ENCODE measurements at regions not wholly inside any gene's neighbourhood (a gene's known extent, or its start where the extent isn't known, plus 50 kb on each side); places are given as distances from the start of the nearest gene placed in this dataset.

- Histone ChIP-seq H3K9ac (replicated peaks in 1 of 4; ENCODE audit: extremely low read depth in 1 of 4, low read depth in 3 of 4, low read length in 3 of 4) (no peak overlapping the region), H3K27me3 (replicated peaks in 1 of 4; ENCODE audit: control insufficient read depth in 3 of 4, extremely low read depth in 1 of 4, insufficient read depth in 3 of 4, low read length in 3 of 4) (no peaks in the 10 kb centered on the region), H2AFZ (ENCODE audit: low read length) (no peak overlapping the region), H2BK12ac (ENCODE audit: low read depth, low read length) (no peak overlapping the region), H3K4me1 (replicated peaks in 1 of 4; ENCODE audit: control insufficient read depth in 3 of 4, insufficient read depth in 4 of 4, low read length in 3 of 4) (no peaks in the 10 kb centered on the region), H3K56ac (replicated peaks; ENCODE audit: insufficient read length, low read depth, low read length) (no peak overlapping the region), H4K20me1 (replicated peaks in 1 of 2; ENCODE audit: control insufficient read depth in 1 of 2, insufficient read depth in 2 of 2, low read length in 2 of 2) (no peaks in the 10 kb centered on the region), H3K4me2 (ENCODE audit: insufficient read depth in 1 of 2, low read depth in 2 of 2, low read length in 2 of 2) (no peak overlapping the region), H2BK15ac (ENCODE audit: low read length) (no peak overlapping the region), H3K9me3 (ENCODE audit: insufficient read depth in 2 of 2, low read depth in 1 of 2, low read length in 1 of 2) (no peaks in the 10 kb centered on the region; a peak in 1 of 4 replicates), H3K27ac (ENCODE audit: low read depth, low read length) (no peak overlapping the region), H2AK5ac (ENCODE audit: low read depth, low read length) (no peak overlapping the region), H3K79me1 (ENCODE audit: low read depth, low read length) (no peaks in the 10 kb centered on the region), H3K36me3 (ENCODE audit: control insufficient read depth in 2 of 4, insufficient read depth in 4 of 4, low read length in 3 of 4) (no peaks in the 10 kb centered on the region), H3K14ac (ENCODE audit: insufficient read length) (no peak overlapping the region), H3K4me3 (ENCODE audit: extremely low read depth in 1 of 4, insufficient read depth in 2 of 4, low read depth in 3 of 4, low read length in 4 of 4) (no peak overlapping the region), H2BK5ac (ENCODE audit: low read depth, low read length) (no peak overlapping the region), H3K79me2 (ENCODE audit: control insufficient read depth in 1 of 2, insufficient read depth in 2 of 2, low read length in 2 of 2) (no peaks in the 10 kb centered on the region), H4K91ac (replicated peaks; ENCODE audit: insufficient read length, low read length) (no peak overlapping the region), H3K23ac (ENCODE audit: insufficient read length) (no peak overlapping the region), H2BK20ac (ENCODE audit: low read length) (no peak overlapping the region), H4K8ac (ENCODE audit: extremely low read depth, insufficient read depth, low read length) (no peak overlapping the region), H4K5ac (ENCODE audit: insufficient read length, low read depth, low read length) (no peak overlapping the region), H2BK120ac (replicated peaks; ENCODE audit: low read depth, low read length) (no peak overlapping the region), H3K18ac (ENCODE audit: extremely low read depth, low read length) (no peak overlapping the region), H3K4ac (replicated peaks; ENCODE audit: insufficient read length, low read depth, low read length) (no peak overlapping the region), H3K23me2 (ENCODE audit: low read depth, low read length) (no peaks in the 10 kb centered on the region)
- POLR2A ChIA-PET (ENCODE audit: partially characterized antibody), result no interaction called here
- no peak for FAIRE-seq
- 94% methylated on average over 1 of the region's 1 CpG; no CpG with 5 or more reads in 1 of the 2 experiments for WGBS, 2 experiments (ENCODE audit: extremely low coverage in 1 of 2, insufficient coverage in 1 of 2, insufficient read length in 1 of 2, insufficient replicate concordance in 2 of 2, low coverage in 1 of 2, low lambda C conversion rate in 2 of 2, missing lambda C conversion rate in 1 of 2)
- CTCF ChIA-PET (ENCODE audit: partially characterized antibody), result no interaction called here
- no peak for DNase-seq (ENCODE audit: low read depth in 1 of 2, low spot score in 2 of 2)
- TF ChIP-seq SIX5 (IDR thresholded peaks at IDR 0.05; ENCODE audit: low read depth, low read length), result no peak
- TF ChIP-seq, protein P1, sequence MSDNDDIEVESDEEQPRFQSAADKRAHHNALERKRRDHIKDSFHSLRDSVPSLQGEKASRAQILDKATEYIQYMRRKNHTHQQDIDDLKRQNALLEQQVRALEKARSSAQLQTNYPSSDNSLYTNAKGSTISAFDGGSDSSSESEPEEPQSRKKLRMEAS (IDR thresholded peaks at IDR 0.05), result no peak
- no peak for TF ChIP-seq YY1 (IDR thresholded peaks at IDR 0.05; ENCODE audit: low read depth, low read length)
- TF ChIP-seq, protein P2, sequence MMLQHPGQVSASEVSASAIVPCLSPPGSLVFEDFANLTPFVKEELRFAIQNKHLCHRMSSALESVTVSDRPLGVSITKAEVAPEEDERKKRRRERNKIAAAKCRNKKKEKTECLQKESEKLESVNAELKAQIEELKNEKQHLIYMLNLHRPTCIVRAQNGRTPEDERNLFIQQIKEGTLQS (IDR thresholded peaks at IDR 0.05; ENCODE audit: insufficient read depth, low read depth, low read length), result no peak
- no peak for TF ChIP-seq HDAC2 (IDR thresholded peaks at IDR 0.05; ENCODE audit: borderline replicate concordance in 1 of 2, low read depth in 2 of 2, low read length in 2 of 2)
- TF ChIP-seq EP300 (IDR thresholded peaks at IDR 0.05; ENCODE audit: borderline replicate concordance in 1 of 2, low read depth in 2 of 2, low read length in 2 of 2), result no peak
- TF ChIP-seq RNF2 (IDR thresholded peaks at IDR 0.05; ENCODE audit: borderline replicate concordance, low read depth, low read length, missing control alignments, poor library complexity, severe bottlenecking), result no peak
Observed at GRCh38 chr9:134498814-134499166, 142.8 kb upstream of the COL5A1 start.
